ENCODE measurements at regions not wholly inside any gene's neighbourhood (a gene's known extent, or its start where the extent isn't known, plus 50 kb on each side); places are given as distances from the start of the nearest gene placed in this dataset.
"Not testable (repeated sequence)": the region's sequence is repeated elsewhere in the genome, so short reads cannot be mapped to it uniquely, and the experiment has no call there.

- H3K27ac ChIP-seq, result no peak overlapping the region
- in situ Hi-C loops (cut with HindIII; ENCODE audit: low pct_ligation_motif_present, low sequenced_read_pairs), result no loop called here
- no peak overlapping the region for H3K4me3 ChIP-seq (ENCODE audit: low read depth, low read length)
- no peak for TF ChIP-seq CTCF (IDR thresholded peaks at IDR 0.05; ENCODE audit: low read depth, low read length, missing control alignments)
- H3K27me3 ChIP-seq (replicated peaks), result no peaks in the 10 kb centered on the region
- DNase-seq, result no peak
- no peaks in the 10 kb centered on the region for H3K36me3 ChIP-seq (replicated peaks)
Observed at GRCh38 chr6:21792177-21792576, 198.6 kb downstream of the SOX4 start.

- H3K36me3 ChIP-seq (replicated peaks); H3K27me3 ChIP-seq (replicated peaks); H3K27ac ChIP-seq; H3K4me3 ChIP-seq (ENCODE audit: low read depth, low read length); DNase-seq; in situ Hi-C loops (cut with HindIII; ENCODE audit: low pct_ligation_motif_present, low sequenced_read_pairs): not testable (repeated sequence)
Observed at GRCh38 chr6:21796979-21797378, 203.4 kb downstream of the SOX4 start.

GRCh38 chr6:21798468-21798867 is 204.9 kb downstream of the SOX4 start:
- in situ Hi-C loops (cut with HindIII; ENCODE audit: low pct_ligation_motif_present, low sequenced_read_pairs), result no loop called here
- Histone ChIP-seq H3K4me3 (ENCODE audit: low read depth, low read length) (no peak overlapping the region), H3K27ac (no peak overlapping the region), H3K36me3 (replicated peaks) (no peaks in the 10 kb centered on the region), H3K27me3 (replicated peaks) (no peaks in the 10 kb centered on the region)
- no peak for DNase-seq
- TF ChIP-seq CTCF (IDR thresholded peaks at IDR 0.05; ENCODE audit: low read depth, low read length, missing control alignments), result no peak

GRCh38 chr6:21800330-21800729 is 206.8 kb downstream of the SOX4 start:
- DNase-seq, result no peak
- in situ Hi-C loops (cut with HindIII; ENCODE audit: low pct_ligation_motif_present, low sequenced_read_pairs), result no loop called here
- H3K36me3 ChIP-seq (replicated peaks), result no peaks in the 10 kb centered on the region

GRCh38 chr6:21800948-21801438 is 207.4 kb downstream of the SOX4 start:
- in situ Hi-C loops (cut with HindIII; ENCODE audit: low pct_ligation_motif_present, low sequenced_read_pairs), result no loop called here
- no peaks in the 10 kb centered on the region for H3K27me3 ChIP-seq (replicated peaks)
- no peak overlapping the region for H3K4me3 ChIP-seq (ENCODE audit: low read depth, low read length)
- DNase-seq, result peak; percentile 86
- no peaks in the 10 kb centered on the region for H3K36me3 ChIP-seq (replicated peaks)
- peak overlapping the region; percentile 35 for H3K27ac ChIP-seq
- TF ChIP-seq CTCF (IDR thresholded peaks at IDR 0.05; ENCODE audit: low read depth, low read length, missing control alignments), result no peak

More at GRCh38 chr6:21800330-21800729, 206.8 kb downstream of the SOX4 start:
- H3K27ac ChIP-seq, result no peak overlapping the region
- H3K27me3 ChIP-seq (replicated peaks), result no peaks in the 10 kb centered on the region
- no peak overlapping the region for H3K4me3 ChIP-seq (ENCODE audit: low read depth, low read length)
- TF ChIP-seq CTCF (IDR thresholded peaks at IDR 0.05; ENCODE audit: low read depth, low read length, missing control alignments), result no peak

- Histone ChIP-seq H3K27me3 (replicated peaks) (no peaks in the 10 kb centered on the region), H3K36me3 (replicated peaks) (no peaks in the 10 kb centered on the region), H3K27ac (peak overlapping the region; percentile 35), H3K4me3 (ENCODE audit: low read depth, low read length) (no peak overlapping the region)
- TF ChIP-seq CTCF (IDR thresholded peaks at IDR 0.05; ENCODE audit: low read depth, low read length, missing control alignments), result no peak
- in situ Hi-C loops (cut with HindIII; ENCODE audit: low pct_ligation_motif_present, low sequenced_read_pairs), result no loop called here
- DNase-seq, result no peak
Observed at GRCh38 chr6:21801446-21802174, 208.1 kb downstream of the SOX4 start.

All from brain microvascular endothelial cell (primary cell).